ENCODE measurements at regions not wholly inside any gene's neighbourhood (a gene's known extent, or its start where the extent isn't known, plus 50 kb on each side); places are given as distances from the start of the nearest gene placed in this dataset.

DNA sequence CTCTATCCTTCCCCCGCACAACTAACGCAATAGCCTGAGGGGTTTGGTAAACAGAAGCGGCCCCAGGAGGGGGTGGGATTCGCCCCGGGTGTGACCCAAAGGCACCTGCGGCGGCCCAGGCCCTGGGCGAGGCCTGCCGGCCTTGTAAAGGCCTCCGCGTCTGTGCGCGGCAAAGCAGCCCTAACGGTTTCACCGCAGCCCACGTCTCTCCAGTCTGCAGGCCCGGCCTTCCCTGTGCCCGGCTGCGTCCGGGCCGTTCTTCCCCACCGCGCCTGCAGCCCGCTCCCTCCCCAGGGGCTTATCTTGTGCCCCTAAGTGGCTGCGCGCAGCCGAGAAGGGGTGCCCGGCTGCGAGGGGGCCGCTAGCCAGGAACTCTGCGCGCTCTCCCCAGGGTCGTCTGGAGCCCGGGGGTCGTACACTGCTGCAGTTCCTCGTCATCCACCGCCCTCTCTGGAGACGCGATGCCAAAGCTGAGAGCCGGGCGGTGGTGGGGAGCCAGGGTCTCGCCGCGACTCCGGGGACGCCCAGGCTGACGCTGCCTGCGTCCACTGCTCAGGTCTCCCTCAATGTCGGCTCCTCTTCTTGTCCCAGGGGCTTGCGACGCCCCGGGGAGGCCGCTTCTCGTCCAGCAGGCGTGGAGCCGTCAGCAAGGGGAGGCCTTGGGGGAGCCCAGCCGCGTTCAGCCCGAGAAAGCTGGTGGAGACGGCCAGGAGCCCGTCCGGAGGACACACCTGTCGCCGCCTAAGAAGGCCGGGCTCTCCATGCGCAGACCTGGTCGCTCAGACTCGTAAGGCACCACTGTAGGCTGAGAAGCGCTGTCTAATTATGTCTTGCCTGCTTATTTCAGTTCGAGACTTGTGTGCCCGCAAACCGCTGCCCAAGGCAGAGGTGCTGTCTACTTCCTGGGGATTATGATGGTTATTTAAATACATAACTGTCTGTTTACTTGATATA is 132.3 kb downstream of the SPAG6 start:
- TF ChIP-seq, protein P1, sequence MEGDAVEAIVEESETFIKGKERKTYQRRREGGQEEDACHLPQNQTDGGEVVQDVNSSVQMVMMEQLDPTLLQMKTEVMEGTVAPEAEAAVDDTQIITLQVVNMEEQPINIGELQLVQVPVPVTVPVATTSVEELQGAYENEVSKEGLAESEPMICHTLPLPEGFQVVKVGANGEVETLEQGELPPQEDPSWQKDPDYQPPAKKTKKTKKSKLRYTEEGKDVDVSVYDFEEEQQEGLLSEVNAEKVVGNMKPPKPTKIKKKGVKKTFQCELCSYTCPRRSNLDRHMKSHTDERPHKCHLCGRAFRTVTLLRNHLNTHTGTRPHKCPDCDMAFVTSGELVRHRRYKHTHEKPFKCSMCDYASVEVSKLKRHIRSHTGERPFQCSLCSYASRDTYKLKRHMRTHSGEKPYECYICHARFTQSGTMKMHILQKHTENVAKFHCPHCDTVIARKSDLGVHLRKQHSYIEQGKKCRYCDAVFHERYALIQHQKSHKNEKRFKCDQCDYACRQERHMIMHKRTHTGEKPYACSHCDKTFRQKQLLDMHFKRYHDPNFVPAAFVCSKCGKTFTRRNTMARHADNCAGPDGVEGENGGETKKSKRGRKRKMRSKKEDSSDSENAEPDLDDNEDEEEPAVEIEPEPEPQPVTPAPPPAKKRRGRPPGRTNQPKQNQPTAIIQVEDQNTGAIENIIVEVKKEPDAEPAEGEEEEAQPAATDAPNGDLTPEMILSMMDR (IDR thresholded peaks at IDR 0.05; ENCODE audit: low read depth, low read length, missing control alignments): no peak
- no peak for DNase-seq (ENCODE audit: low read depth)
- H3K4me3 ChIP-seq (ENCODE audit: low read depth, low read length): no peak overlapping the region

GRCh38 chr10:22478555-22479334 is 133.4 kb downstream of the SPAG6 start:
- TF ChIP-seq, protein P1 (IDR thresholded peaks at IDR 0.05; ENCODE audit: low read depth, low read length, missing control alignments): no peak
- no peak overlapping the region for H3K4me3 ChIP-seq (ENCODE audit: low read depth, low read length)
- DNase-seq (ENCODE audit: low read depth): no peak

GRCh38 chr10:22479419-22479818 is 134.1 kb downstream of the SPAG6 start:
- TF ChIP-seq, protein P1 (IDR thresholded peaks at IDR 0.05; ENCODE audit: low read depth, low read length, missing control alignments): no peak
- H3K4me3 ChIP-seq (ENCODE audit: low read depth, low read length): no peak overlapping the region
- DNase-seq (ENCODE audit: low read depth): no peak

GRCh38 chr10:22481106-22481505 is 135.8 kb downstream of the SPAG6 start:
- no peak overlapping the region for H3K4me3 ChIP-seq (ENCODE audit: low read depth, low read length)
- no peak for DNase-seq (ENCODE audit: low read depth)
- TF ChIP-seq, protein P1 (IDR thresholded peaks at IDR 0.05; ENCODE audit: low read depth, low read length, missing control alignments): no peak

GRCh38 chr10:22481687-22482539 is 136.6 kb downstream of the SPAG6 start:
- no peak overlapping the region for H3K4me3 ChIP-seq (ENCODE audit: low read depth, low read length)
- TF ChIP-seq, protein P1 (IDR thresholded peaks at IDR 0.05; ENCODE audit: low read depth, low read length, missing control alignments): no peak
- no peak for DNase-seq (ENCODE audit: low read depth)

DNA sequence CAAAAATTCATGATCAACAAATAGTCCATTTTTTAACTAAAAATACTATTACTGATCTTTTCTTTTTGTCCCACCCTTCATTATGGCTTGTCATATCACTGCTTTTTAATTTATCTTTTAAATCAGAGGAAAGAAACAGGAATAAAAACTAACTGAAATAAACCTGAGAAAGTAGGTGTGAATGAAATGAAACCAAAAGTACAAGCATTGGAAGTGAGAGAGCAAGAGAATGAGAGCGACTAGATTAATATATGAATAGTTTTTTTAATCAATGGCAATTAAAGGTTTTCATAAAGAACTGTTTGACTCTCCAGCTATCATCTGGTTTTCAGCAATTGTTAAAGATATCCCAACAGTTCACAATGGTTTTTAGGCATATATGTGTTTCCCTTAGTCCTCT is 137.8 kb downstream of the SPAG6 start:
- no peak for DNase-seq (ENCODE audit: low read depth)
- TF ChIP-seq, protein P1 (IDR thresholded peaks at IDR 0.05; ENCODE audit: low read depth, low read length, missing control alignments): no peak
- H3K4me3 ChIP-seq (ENCODE audit: low read depth, low read length): no peak overlapping the region; the same call in 1 of the 2 replicates
